Suppressor macrophage treated with lipopolysaccharide for 4 hours (primary cell): ENCODE measurements at regions not wholly inside any gene's neighbourhood (a gene's known extent, or its start where the extent isn't known, plus 50 kb on each side); places are given as distances from the start of the nearest gene placed in this dataset.
"Not testable (repeated sequence)": the region's sequence is repeated elsewhere in the genome, so short reads cannot be mapped to it uniquely, and the experiment has no call there.

Source experiments
- DNase-seq: peaks from one replicate; pipeline ENCODE4 v3.0.0-alpha.2; 2020

- DNase-seq = no peak
These were observed 615.6 kb upstream of the ADAMTS9 start for GRCh38 chr3:65303431-65303830.

- DNase-seq = no peak
These were observed 603.8 kb upstream of the ADAMTS9 start for GRCh38 chr3:65291448-65292125.

GRCh38 chr3:65288776-65289175, 601.0 kb upstream of the ADAMTS9 start:
- DNase-seq = no peak

- no peak for DNase-seq
These were observed 598.2 kb upstream of the ADAMTS9 start for GRCh38 chr3:65285956-65286355.

- no peak for DNase-seq
These were observed 597.2 kb upstream of the ADAMTS9 start for GRCh38 chr3:65284961-65285360.

GRCh38 chr3:65284546-65284945, 596.7 kb upstream of the ADAMTS9 start:
- DNase-seq = no peak

- DNase-seq = no peak
These were observed 591.5 kb upstream of the ADAMTS9 start for GRCh38 chr3:65279225-65279782.

- no peak for DNase-seq
These were observed 590.0 kb upstream of the ADAMTS9 start for GRCh38 chr3:65277798-65278197.

GRCh38 chr3:65276551-65276950, 588.8 kb upstream of the ADAMTS9 start:
- DNase-seq = no peak

- no peak for DNase-seq
These were observed 580.6 kb upstream of the ADAMTS9 start for GRCh38 chr3:65268426-65268825.

- DNase-seq = no peak
These were observed 578.3 kb upstream of the ADAMTS9 start for GRCh38 chr3:65265942-65266590.

GRCh38 chr3:65265511-65265910, 577.7 kb upstream of the ADAMTS9 start:
- no peak for DNase-seq

- DNase-seq = no peak
These were observed 574.7 kb upstream of the ADAMTS9 start for GRCh38 chr3:65262548-65262947.

GRCh38 chr3:65259946-65260345, 572.1 kb upstream of the ADAMTS9 start:
- no peak for DNase-seq

GRCh38 chr3:65252914-65253313, 565.1 kb upstream of the ADAMTS9 start:
- DNase-seq = not testable (repeated sequence)

GRCh38 chr3:65252266-65252665, 564.5 kb upstream of the ADAMTS9 start:
- DNase-seq = no peak

- DNase-seq = no peak
These were observed 563.6 kb upstream of the ADAMTS9 start for GRCh38 chr3:65251375-65251774.

GRCh38 chr3:65246561-65246960, 558.8 kb upstream of the ADAMTS9 start:
- DNase-seq = no peak

GRCh38 chr3:65245133-65246063, 557.6 kb upstream of the ADAMTS9 start:
- DNase-seq = no peak

GRCh38 chr3:65240366-65240765, 552.6 kb upstream of the ADAMTS9 start:
- no peak for DNase-seq

- DNase-seq = no peak
These were observed 550.9 kb upstream of the ADAMTS9 start for GRCh38 chr3:65238652-65239051.

GRCh38 chr3:65234499-65234898, 546.7 kb upstream of the ADAMTS9 start:
- no peak for DNase-seq

- no peak for DNase-seq
These were observed 545.8 kb upstream of the ADAMTS9 start for GRCh38 chr3:65233561-65233960.
